Neural crest cell (in vitro differentiated cells): ENCODE measurements at regions not wholly inside any gene's neighbourhood (a gene's known extent, or its start where the extent isn't known, plus 50 kb on each side); places are given as distances from the start of the nearest gene placed in this dataset.
A peak's percentile ranks its signal among the peaks of the same experiment; 100 is the strongest.

Experiments
- DNase-seq: peaks from one replicate; pipeline ENCODE4 v3.0.0; 2021; ENCODE audit warnings: low read depth, mixed read lengths, low spot score
- H3K27ac Mint-ChIP-seq: one replicate; pipeline ENCODE4 v1.8.0; 2021; ENCODE audit warnings: mild to moderate bottlenecking, mixed read lengths; ENCODE audit not compliant: unreplicated experiment
- H3K27me3 Mint-ChIP-seq: 2 replicates; pipeline ENCODE4 v1.8.0; 2021; ENCODE audit warnings: low read depth, mild to moderate bottlenecking, mixed read lengths
- H3K36me3 Mint-ChIP-seq: 2 replicates; pipeline ENCODE4 v1.8.0; 2021; ENCODE audit warnings: low read depth, mild to moderate bottlenecking, mixed read lengths
- H3K4me1 Mint-ChIP-seq: 2 replicates; pipeline ENCODE4 v1.8.0; 2021; ENCODE audit warnings: mixed read lengths
- H3K4me3 Mint-ChIP-seq: one replicate; pipeline ENCODE4 v1.8.0; 2021; ENCODE audit warnings: mild to moderate bottlenecking, mixed read lengths
- H3K9me3 Mint-ChIP-seq: 2 replicates; pipeline ENCODE4 v1.8.0; 2021; ENCODE audit warnings: mixed read lengths
- CTCF ChIP-seq: fragments of 200-600 bp; sonication (generic); conservative IDR thresholded peaks from 2 replicates; pipeline ENCODE4 v1.5.0; 2021; ENCODE audit warnings: antibody characterized with exemption, mild to moderate bottlenecking

GRCh38 chr11:129319751-129320150 is 55.9 kb upstream of the BARX2 start:
- Mint-ChIP-seq H3K4me1 (peaks cover 77% of the 10 kb centered on the region), H3K36me3 (no peaks in the 10 kb centered on the region), H3K27ac (no peak overlapping the region)

GRCh38 chr11:129319201-129319600 is 56.4 kb upstream of the BARX2 start:
- H3K4me3 Mint-ChIP-seq: peak overlapping the region; percentile 3
- no peak overlapping the region for H3K27ac Mint-ChIP-seq
- TF ChIP-seq CTCF: no peak
- H3K27me3 Mint-ChIP-seq: no peaks in the 10 kb centered on the region
- H3K4me1 Mint-ChIP-seq: peaks cover 72% of the 10 kb centered on the region
- no peaks in the 10 kb centered on the region for H3K9me3 Mint-ChIP-seq
- no peak for DNase-seq
- no peaks in the 10 kb centered on the region for H3K36me3 Mint-ChIP-seq

More at GRCh38 chr11:129319751-129320150, 55.9 kb upstream of the BARX2 start:
- Mint-ChIP-seq H3K4me3 (peak overlapping the region; percentile 3), H3K27me3 (no peaks in the 10 kb centered on the region), H3K9me3 (no peaks in the 10 kb centered on the region)
- DNase-seq: no peak
- no peak for TF ChIP-seq CTCF

GRCh38 chr11:129317571-129317970 is 58.1 kb upstream of the BARX2 start:
- H3K9me3 Mint-ChIP-seq: no peaks in the 10 kb centered on the region
- H3K4me3 Mint-ChIP-seq: no peak overlapping the region
- no peak for TF ChIP-seq CTCF
- peaks cover 69% of the 10 kb centered on the region for H3K4me1 Mint-ChIP-seq
- H3K27me3 Mint-ChIP-seq: no peaks in the 10 kb centered on the region
- no peaks in the 10 kb centered on the region for H3K36me3 Mint-ChIP-seq
- DNase-seq: no peak
- H3K27ac Mint-ChIP-seq: no peak overlapping the region

- Mint-ChIP-seq H3K9me3 (no peaks in the 10 kb centered on the region), H3K27ac (no peak overlapping the region), H3K4me1 (peaks cover 71% of the 10 kb centered on the region), H3K4me3 (no peak overlapping the region), H3K36me3 (no peaks in the 10 kb centered on the region), H3K27me3 (no peaks in the 10 kb centered on the region)
- DNase-seq: no peak
- no peak for TF ChIP-seq CTCF
These were observed 58.9 kb upstream of the BARX2 start for GRCh38 chr11:129316781-129317180.

GRCh38 chr11:129315781-129316579 is 59.7 kb upstream of the BARX2 start:
- no peak for DNase-seq
- H3K4me1 Mint-ChIP-seq: peaks cover 67% of the 10 kb centered on the region
- H3K4me3 Mint-ChIP-seq: no peak overlapping the region
- H3K27ac Mint-ChIP-seq: peak overlapping the region; percentile 54
- no peaks in the 10 kb centered on the region for H3K36me3 Mint-ChIP-seq
- no peaks in the 10 kb centered on the region for H3K9me3 Mint-ChIP-seq
- H3K27me3 Mint-ChIP-seq: no peaks in the 10 kb centered on the region
- no peak for TF ChIP-seq CTCF
